T-cell (primary cell): ENCODE measurements at regions not wholly inside any gene's neighbourhood (a gene's known extent, or its start where the extent isn't known, plus 50 kb on each side); places are given as distances from the start of the nearest gene placed in this dataset.

Experiments
- ATAC-seq, 4 experiments: fragments of 200-7000 bp in 3 of 4; fragments of 150-1000 bp in 1 of 4; cut with Tn5 transposase; replicated peaks in 1 of 4; 1 replicate in 3 of 4; 2 replicates in 1 of 4; pipeline ENCODE4 v1.10.0; 2021; ENCODE audit warnings: moderate library complexity in 3 of 4, mild to moderate bottlenecking in 2 of 4, moderate number of reproducible peaks in 1 of 4
- CTCF ChIA-PET, 2 donors: fragments of 300-600 bp; sonication (Branson Sonifier 250); formaldehyde crosslinking; loops; one replicate each; lab custom pipeline; 2022; ENCODE audit warnings: antibody characterized with exemption in 2 of 2; lab: Charles Lee
- POLR2A ChIA-PET, 2 donors: fragments of 300-600 bp; sonication (Branson Sonifier 250); formaldehyde crosslinking; loops; one replicate each; lab custom pipeline; 2022; ENCODE audit warnings: antibody characterized with exemption in 2 of 2; lab: Charles Lee
- DNase-seq, 35 experiments: peaks; one replicate each; pipeline versions ENCODE4 v3.0.0 to v3.0.0-alpha.2; 2013 to 2023
- H3K27ac ChIP-seq: one replicate; pipeline ENCODE4 v1.5.1; 2013; ENCODE audit warnings: low read length
- H3K27me3 ChIP-seq, 2 experiments: replicated peaks in 1 of 2; 1 replicate in 1 of 2; 2 replicates in 1 of 2; pipeline versions ENCODE4 v1.6.1 to v1.7.0; 2013; ENCODE audit warnings: low read length in 1 of 2, mixed read lengths in 1 of 2; ENCODE audit not compliant: control insufficient read depth in 2 of 2, insufficient read depth in 2 of 2; ENCODE audit errors: extremely low read depth in 1 of 2
- H3K36me3 ChIP-seq, 2 donors: 1 replicate in 1 of 2; 2 replicates in 1 of 2; pipeline versions ENCODE4 v1.6.1 to v1.7.0; 2013; ENCODE audit warnings: low read length in 1 of 2; ENCODE audit not compliant: control insufficient read depth in 2 of 2, insufficient read depth in 1 of 2; ENCODE audit errors: extremely low read depth in 1 of 2
- H3K4me1 ChIP-seq, 2 experiments: 1 replicate in 1 of 2; 2 replicates in 1 of 2; pipeline versions ENCODE4 v1.6.1 to v1.7.0; 2013; ENCODE audit warnings: low read length in 2 of 2, mixed read lengths in 1 of 2; ENCODE audit not compliant: insufficient read depth in 2 of 2, control insufficient read depth in 1 of 2; ENCODE audit errors: extremely low read depth in 1 of 2
- H3K4me3 ChIP-seq, 2 donors: 1 replicate in 1 of 2; 2 replicates in 1 of 2; pipeline versions ENCODE4 v1.5.1 to v1.7.0; 2013; ENCODE audit warnings: mild to moderate bottlenecking in 2 of 2, low read length in 1 of 2, moderate library complexity in 1 of 2; ENCODE audit not compliant: control insufficient read depth in 1 of 2; ENCODE audit errors: extremely low read depth in 1 of 2
- H3K9me3 ChIP-seq: 2 replicates; pipeline ENCODE4 v1.7.0; 2013
- H3K27ac Mint-ChIP-seq, 2 donors: one replicate each; pipeline ENCODE4 v1.8.0; 2020 to 2021; ENCODE audit warnings: mild to moderate bottlenecking in 2 of 2, mixed read lengths in 2 of 2
- H3K27me3 Mint-ChIP-seq, 2 donors: one replicate each; pipeline ENCODE4 v1.8.0; 2021 to 2022; ENCODE audit warnings: mixed read lengths in 2 of 2
- H3K36me3 Mint-ChIP-seq: one replicate; pipeline ENCODE4 v1.8.0; 2021; ENCODE audit warnings: mixed read lengths
- H3K4me1 Mint-ChIP-seq, 3 donors: one replicate each; pipeline ENCODE4 v1.8.0; 2020 to 2022; ENCODE audit warnings: mixed read lengths in 3 of 3, mild to moderate bottlenecking in 1 of 3
- H3K4me3 Mint-ChIP-seq, 3 donors: one replicate each; pipeline ENCODE4 v1.8.0; 2020 to 2022; ENCODE audit warnings: mild to moderate bottlenecking in 3 of 3, mixed read lengths in 3 of 3, moderate library complexity in 3 of 3
- H3K9me3 Mint-ChIP-seq, 3 donors: one replicate each; pipeline ENCODE4 v1.8.0; 2020 to 2022; ENCODE audit warnings: mixed read lengths in 3 of 3
- WGBS: methylation state at CpG from one replicate; pipeline ENCODE4 v1.1.5; 2013; ENCODE audit warnings: missing lambda C conversion rate; ENCODE audit not compliant: insufficient coverage; 5-methylcytosine and 5-hydroxymethylcytosine counted together

- no peaks in the 10 kb centered on the region for H3K36me3 Mint-ChIP-seq
- ChIA-PET CTCF (no interaction called here), POLR2A (no interaction called here)
- no peak overlapping the region for H3K27ac ChIP-seq
- no peak overlapping the region for H3K4me3 Mint-ChIP-seq
- no peaks in the 10 kb centered on the region for H3K36me3 ChIP-seq
- ATAC-seq: no peak
- DNase-seq: no peak
- H3K9me3 Mint-ChIP-seq: no peaks in the 10 kb centered on the region
- peaks cover 8 to 15% of the 10 kb centered on the region in 2 experiments for H3K27me3 ChIP-seq
- peaks cover 0 to 4% of the 10 kb centered on the region in 2 experiments for H3K4me1 ChIP-seq
- no peak overlapping the region for H3K27ac Mint-ChIP-seq
- WGBS: 95% methylated on average over 5 of the region's 9 CpGs
- no peak overlapping the region for H3K4me3 ChIP-seq
- H3K4me1 Mint-ChIP-seq: peaks cover 12 to 15% (median 14%) of the 10 kb centered on the region in 3 donors
- no peaks in the 10 kb centered on the region for H3K9me3 ChIP-seq
- H3K27me3 Mint-ChIP-seq: peaks cover 11 to 24% of the 10 kb centered on the region in 2 donors
These were observed 1042.8 kb upstream of the NR2F2 start for GRCh38 chr15:95287720-95288103.

GRCh38 chr15:95288626-95289025, 1041.9 kb upstream of the NR2F2 start:
- Histone ChIP-seq H3K9me3 (no peaks in the 10 kb centered on the region), H3K27ac (no peak overlapping the region), H3K27me3 (peaks cover 9 to 15% of the 10 kb centered on the region in 2 experiments), H3K4me3 (no peak overlapping the region), H3K36me3 (no peaks in the 10 kb centered on the region), H3K4me1 (peaks cover 0 to 4% of the 10 kb centered on the region in 2 experiments)
- H3K9me3 Mint-ChIP-seq: no peaks in the 10 kb centered on the region
- no peak overlapping the region for H3K4me3 Mint-ChIP-seq
- peaks cover 14 to 26% of the 10 kb centered on the region in 2 donors for H3K27me3 Mint-ChIP-seq
- H3K4me1 Mint-ChIP-seq: peaks cover 12 to 15% (median 14%) of the 10 kb centered on the region in 3 donors
- POLR2A ChIA-PET: no interaction called here
- no peaks in the 10 kb centered on the region for H3K36me3 Mint-ChIP-seq
- DNase-seq: no peak
- CTCF ChIA-PET: interaction anchor here in 1 of 2 donors (0.5 kb wide), 1 partner anchor 503 kb away, joined by 3 read pairs; no protein-coding TSS in a partner anchor
- no peak for ATAC-seq
- H3K27ac Mint-ChIP-seq: no peak overlapping the region
- no CpG with 5 or more reads among the region's 1 CpG for WGBS

DNA sequence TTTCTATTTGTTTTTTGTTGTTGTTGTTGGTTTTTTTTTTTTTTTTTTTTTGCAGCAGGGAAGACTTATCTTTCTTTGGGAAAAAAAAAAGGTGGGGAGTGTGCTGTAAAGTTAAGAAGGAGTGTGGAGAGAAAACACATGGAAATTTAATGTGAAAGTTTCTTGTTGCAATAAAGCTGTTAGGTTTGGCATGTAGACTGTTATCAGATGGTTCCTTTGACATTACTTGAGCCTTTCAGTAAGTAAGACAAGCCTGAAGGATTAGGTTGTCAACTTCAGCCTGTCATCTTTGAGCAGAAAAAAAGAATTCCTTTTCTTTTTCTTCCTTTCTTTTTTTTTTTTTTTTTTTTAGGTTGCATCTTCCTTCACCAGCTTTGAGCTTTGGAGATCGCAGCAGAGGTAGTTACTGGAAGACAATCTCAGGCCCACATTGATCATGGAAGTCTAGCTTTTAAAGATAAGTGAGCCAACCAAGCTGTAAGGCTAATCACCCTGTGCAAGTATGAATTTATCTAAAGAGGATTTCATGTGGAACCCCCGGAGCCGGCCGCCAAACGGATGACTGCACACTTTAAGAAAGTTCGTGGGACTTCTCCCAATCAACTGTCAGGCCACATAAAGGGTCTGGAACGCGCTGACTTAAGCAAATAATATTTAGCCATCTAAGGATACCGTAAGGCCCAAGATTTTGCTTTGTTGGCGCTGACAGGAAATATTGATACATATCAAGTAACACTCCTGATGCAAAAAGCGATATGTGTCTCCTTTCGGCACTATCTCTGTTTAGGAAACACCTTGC, 1040.1 kb upstream of the NR2F2 start:
- POLR2A ChIA-PET: no interaction called here
- no peaks in the 10 kb centered on the region for H3K4me1 ChIP-seq
- CTCF ChIA-PET: interaction anchor here (0.7 kb wide), 3 partner anchors 23 to 768 kb away, joined by 3 to 8 read pairs (median 5); no protein-coding TSS in a partner anchor
- Mint-ChIP-seq H3K4me1 (peaks cover 2 to 6% (median 4%) of the 10 kb centered on the region in 3 donors), H3K4me3 (no peak overlapping the region), H3K36me3 (no peaks in the 10 kb centered on the region), H3K27me3 (peaks cover 17 to 37% of the 10 kb centered on the region in 2 donors), H3K27ac (no peak overlapping the region), H3K9me3 (no peaks in the 10 kb centered on the region)
- ATAC-seq (no peak), DNase-seq (no peak)
- H3K27ac ChIP-seq: no peak overlapping the region
- no peak overlapping the region for H3K4me3 ChIP-seq
- WGBS: 89% methylated on average over 11 of the region's 12 CpGs
- peaks cover 10 to 18% of the 10 kb centered on the region in 2 experiments for H3K27me3 ChIP-seq
- H3K36me3 ChIP-seq: no peaks in the 10 kb centered on the region
- no peaks in the 10 kb centered on the region for H3K9me3 ChIP-seq

DNA sequence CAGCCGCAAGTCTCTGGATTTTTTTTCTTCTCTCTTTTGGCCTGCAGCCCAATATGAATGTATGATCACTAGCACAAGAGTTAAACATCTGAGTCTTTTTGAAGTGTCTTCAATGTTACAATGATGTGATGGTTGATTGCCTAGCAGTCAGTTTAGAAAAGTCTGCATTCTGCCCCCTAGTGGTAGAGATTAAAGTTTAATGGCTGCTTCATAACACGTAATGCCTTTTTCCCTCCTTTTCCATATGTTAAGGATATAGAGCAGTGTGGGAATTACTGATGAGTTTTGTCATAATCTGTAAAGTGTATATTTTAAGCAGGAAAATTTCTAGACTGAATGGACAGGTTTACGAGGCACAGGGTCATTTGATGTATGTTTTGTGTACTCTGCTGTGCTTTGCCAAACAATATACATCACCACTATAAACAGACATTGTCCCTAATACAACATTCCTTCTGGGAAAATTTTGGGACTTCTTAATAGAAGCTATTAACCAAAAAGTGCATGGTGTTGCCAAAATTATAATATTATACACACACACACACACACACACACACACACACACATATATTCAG, 1038.5 kb upstream of the NR2F2 start:
- Mint-ChIP-seq H3K27me3 (peaks cover 34 to 46% of the 10 kb centered on the region in 2 donors), H3K4me3 (no peak overlapping the region), H3K9me3 (no peaks in the 10 kb centered on the region), H3K36me3 (no peaks in the 10 kb centered on the region), H3K4me1 (no peaks in the 10 kb centered on the region), H3K27ac (no peak overlapping the region)
- no peak for ATAC-seq
- ChIA-PET POLR2A (no interaction called here), CTCF (no interaction called here)
- Histone ChIP-seq H3K27ac (no peak overlapping the region), H3K9me3 (no peaks in the 10 kb centered on the region), H3K27me3 (peaks cover 9 to 20% of the 10 kb centered on the region in 2 experiments), H3K4me3 (no peak overlapping the region), H3K4me1 (no peaks in the 10 kb centered on the region), H3K36me3 (no peaks in the 10 kb centered on the region)
- DNase-seq: peak in 1 of 35 experiments; percentile 44
- no CpG with 5 or more reads among the region's 3 CpGs for WGBS

DNA sequence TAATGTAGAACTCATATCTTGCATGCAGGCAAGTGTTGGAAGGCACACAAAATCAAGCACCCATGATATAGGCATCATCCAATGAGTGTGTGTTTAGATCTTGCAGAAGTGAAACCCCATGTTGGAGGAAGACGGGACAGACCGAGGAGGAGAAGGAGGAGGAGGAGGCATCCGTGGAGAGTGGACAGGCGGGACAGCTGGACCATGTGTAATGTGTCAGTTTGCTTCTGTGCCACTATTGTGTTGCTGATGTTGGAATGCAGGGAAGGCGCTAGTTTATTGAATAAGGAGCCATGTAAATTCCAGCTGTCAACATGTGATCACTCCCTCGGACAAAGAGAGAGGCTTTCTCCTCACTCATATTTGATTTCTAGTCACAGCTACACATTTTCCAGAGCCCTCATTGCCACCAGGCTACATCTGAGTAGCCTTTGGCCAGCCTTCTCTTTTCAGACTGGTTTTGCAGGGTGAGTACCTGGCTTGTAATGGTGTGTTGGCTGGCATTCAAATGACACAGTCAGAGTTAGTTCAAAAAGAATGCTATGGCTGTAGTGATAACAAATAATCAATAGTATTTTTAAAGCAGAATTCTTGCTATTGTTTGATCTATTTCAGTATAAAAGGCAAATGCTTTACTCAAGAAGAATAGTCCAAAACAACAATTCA, 1037.6 kb upstream of the NR2F2 start:
- CTCF ChIA-PET: no interaction called here
- Histone ChIP-seq H3K4me1 (no peaks in the 10 kb centered on the region), H3K27me3 (peaks cover 6 to 11% of the 10 kb centered on the region in 2 experiments), H3K27ac (no peak overlapping the region), H3K9me3 (no peaks in the 10 kb centered on the region), H3K4me3 (no peak overlapping the region), H3K36me3 (no peaks in the 10 kb centered on the region)
- Mint-ChIP-seq H3K4me3 (no peak overlapping the region), H3K4me1 (no peaks in the 10 kb centered on the region), H3K36me3 (no peaks in the 10 kb centered on the region), H3K27ac (no peak overlapping the region), H3K9me3 (no peaks in the 10 kb centered on the region), H3K27me3 (peaks cover 29 to 43% of the 10 kb centered on the region in 2 donors)
- WGBS: 84% methylated on average over 4 of the region's 6 CpGs
- ATAC-seq: no peak
- POLR2A ChIA-PET: no interaction called here
- no peak for DNase-seq

DNA sequence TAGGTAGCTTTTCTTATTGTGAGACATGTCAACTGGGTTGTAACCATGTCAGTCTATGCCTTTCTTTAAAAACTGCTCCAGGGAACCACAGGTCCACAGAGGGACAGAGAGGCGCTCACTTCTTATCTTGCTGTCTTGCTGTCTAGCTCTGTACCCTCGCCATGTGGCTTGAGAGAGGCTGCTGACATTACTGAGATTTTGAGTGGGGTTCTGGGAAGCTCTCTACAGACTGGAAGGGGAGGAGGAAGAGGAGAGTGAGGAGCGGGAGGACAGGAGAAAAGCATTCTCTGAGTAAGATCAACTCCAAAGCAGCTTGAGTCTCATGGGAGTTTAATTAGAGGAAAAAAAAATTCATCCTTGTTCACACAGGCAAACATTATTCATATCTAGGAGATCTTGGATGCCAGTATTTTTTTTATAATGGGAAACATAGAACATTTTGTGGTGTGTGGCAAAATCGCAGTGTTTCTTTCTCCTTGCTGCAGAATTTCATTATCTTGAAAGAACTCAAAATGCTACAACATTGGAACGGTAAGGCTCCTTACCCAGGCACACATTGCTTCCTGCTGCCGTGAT, 1037.0 kb upstream of the NR2F2 start:
- ATAC-seq (no peak), DNase-seq (no peak)
- Mint-ChIP-seq H3K27ac (no peak overlapping the region), H3K9me3 (no peaks in the 10 kb centered on the region), H3K4me1 (peaks cover under 1 to 3% (median 2%) of the 10 kb centered on the region in 3 donors), H3K27me3 (peaks cover 29 to 39% of the 10 kb centered on the region in 2 donors), H3K36me3 (no peaks in the 10 kb centered on the region), H3K4me3 (no peak overlapping the region)
- ChIA-PET CTCF (interaction anchor here in 1 of 2 donors (0.7 kb wide), 1 partner anchor 11 kb away, joined by 3 read pairs; no protein-coding TSS in a partner anchor), POLR2A (no interaction called here)
- Histone ChIP-seq H3K4me3 (no peak overlapping the region), H3K27me3 (peaks cover 6 to 11% of the 10 kb centered on the region in 2 experiments), H3K4me1 (peaks cover under 1% of the 10 kb centered on the region in 2 experiments), H3K9me3 (no peaks in the 10 kb centered on the region), H3K36me3 (no peaks in the 10 kb centered on the region), H3K27ac (no peak overlapping the region)
- 83% methylated on average over 1 of the region's 6 CpGs for WGBS
